Activated CD4-positive, alpha-beta memory T cell treated with anti-CD3 and anti-CD28 coated beads for 36 hours (primary cell): ENCODE measurements at regions not wholly inside any gene's neighbourhood (a gene's known extent, or its start where the extent isn't known, plus 50 kb on each side); places are given as distances from the start of the nearest gene placed in this dataset.

Experiments
- CTCF ChIA-PET: fragments of 350-600 bp; sonication (Branson Sonifier 250); formaldehyde crosslinking; loops from one replicate; lab custom pipeline; 2021; ENCODE audit warnings: antibody characterized with exemption, inconsistent platforms; lab: Charles Lee
- POLR2A ChIA-PET: fragments of 350-600 bp; sonication (Branson Sonifier 250); formaldehyde crosslinking; loops from one replicate; lab custom pipeline; 2021; ENCODE audit warnings: antibody characterized with exemption; lab: Charles Lee
- DNase-seq: peaks from one replicate; pipeline ENCODE4 v3.0.0-alpha.2; 2020
- H3K27ac Mint-ChIP-seq: one replicate; pipeline ENCODE4 v1.8.0; 2021; ENCODE audit warnings: mixed read lengths
- H3K27me3 Mint-ChIP-seq: one replicate; pipeline ENCODE4 v1.8.0; 2021; ENCODE audit warnings: mixed read lengths
- H3K36me3 Mint-ChIP-seq: one replicate; pipeline ENCODE4 v1.8.0; 2021; ENCODE audit warnings: mixed read lengths
- H3K4me1 Mint-ChIP-seq: one replicate; pipeline ENCODE4 v1.8.0; 2021; ENCODE audit warnings: low read depth, mixed read lengths
- H3K4me3 Mint-ChIP-seq: one replicate; pipeline ENCODE4 v1.8.0; 2021; ENCODE audit warnings: mild to moderate bottlenecking, mixed read lengths
- H3K9me3 Mint-ChIP-seq: one replicate; pipeline ENCODE4 v1.8.0; 2021; ENCODE audit warnings: mixed read lengths
- intact Hi-C: fragments of 100-400 bp; cut with micrococcal nuclease; formaldehyde crosslinking; loops from one replicate; pipeline ENCODE4 v1.15.1; 2023

DNA sequence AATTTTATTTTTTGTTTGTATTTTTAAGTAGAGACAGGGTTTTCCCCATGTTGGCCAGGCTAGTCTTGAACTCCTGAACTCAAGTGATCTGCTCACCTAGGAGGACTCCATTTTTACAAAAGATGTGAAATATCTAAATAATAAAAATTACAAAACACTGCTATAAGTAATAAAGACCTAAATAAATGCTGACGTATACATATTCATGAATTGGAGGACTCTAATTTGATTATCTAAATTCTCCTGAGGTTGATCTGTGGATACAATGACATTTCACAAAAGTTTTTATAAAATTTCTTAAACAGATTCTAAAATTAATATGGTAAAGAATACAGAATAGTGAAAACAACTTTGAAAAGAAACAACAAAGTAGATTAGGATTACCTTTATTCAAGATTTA is 1224.0 kb downstream of the SLC16A7 start:
- Mint-ChIP-seq H3K27me3 (no peaks in the 10 kb centered on the region), H3K4me3 (no peak overlapping the region), H3K4me1 (no peaks in the 10 kb centered on the region), H3K9me3 (peaks cover 11% of the 10 kb centered on the region), H3K36me3 (no peaks in the 10 kb centered on the region), H3K27ac (no peak overlapping the region)
- CTCF ChIA-PET: no interaction called here
- intact Hi-C loops: no loop called here
- no peak for DNase-seq
- POLR2A ChIA-PET: interaction anchor here (0.6 kb wide), 1 partner anchor 486 kb away, joined by 3 read pairs; no protein-coding TSS in a partner anchor

DNA sequence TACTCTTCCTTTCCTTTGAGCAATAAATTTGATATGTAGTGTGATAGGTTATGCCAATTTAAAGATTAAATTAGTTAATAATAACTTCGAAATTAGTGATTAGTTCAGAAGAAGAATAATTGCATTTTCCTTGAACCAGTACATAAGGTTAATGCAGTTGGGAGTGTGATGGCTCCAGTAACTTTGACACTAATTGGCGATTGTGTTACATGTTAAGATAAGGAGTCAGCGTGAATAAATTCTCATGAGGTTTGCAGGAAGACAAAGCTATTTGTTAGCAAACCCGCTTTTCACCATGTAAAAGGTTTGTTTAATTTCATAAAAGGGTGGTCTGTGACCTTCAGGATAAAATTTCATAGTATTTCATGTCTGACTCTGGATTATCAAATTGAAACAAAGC is 1226.8 kb downstream of the SLC16A7 start:
- CTCF ChIA-PET: no interaction called here
- Mint-ChIP-seq H3K9me3 (peaks cover 11% of the 10 kb centered on the region), H3K27me3 (no peaks in the 10 kb centered on the region), H3K27ac (no peak overlapping the region), H3K4me3 (no peak overlapping the region), H3K4me1 (no peaks in the 10 kb centered on the region), H3K36me3 (no peaks in the 10 kb centered on the region)
- no peak for DNase-seq
- POLR2A ChIA-PET: no interaction called here
- intact Hi-C loops: no loop called here

DNA sequence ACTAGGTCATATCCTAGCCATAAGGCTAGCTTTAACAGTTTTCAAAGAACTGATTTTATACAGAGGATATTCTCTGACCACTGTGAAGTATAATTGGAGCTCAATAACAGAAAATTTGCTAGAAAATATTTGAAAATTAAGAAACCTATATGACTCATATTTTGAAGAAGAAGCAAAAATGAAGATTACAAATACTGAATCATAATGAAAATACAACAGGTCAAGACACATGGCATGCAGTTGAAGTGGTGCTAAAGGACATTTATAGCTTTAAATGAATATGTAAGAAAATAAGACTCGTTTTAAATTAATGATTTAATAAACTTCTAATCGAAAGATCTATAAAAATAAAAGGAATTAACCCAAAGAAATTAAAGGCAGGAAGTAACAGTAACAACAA is 1234.6 kb downstream of the SLC16A7 start:
- POLR2A ChIA-PET: no interaction called here
- intact Hi-C loops: no loop called here
- H3K9me3 Mint-ChIP-seq: no peaks in the 10 kb centered on the region
- H3K4me1 Mint-ChIP-seq: no peaks in the 10 kb centered on the region
- no peaks in the 10 kb centered on the region for H3K27me3 Mint-ChIP-seq
- no peak overlapping the region for H3K4me3 Mint-ChIP-seq
- DNase-seq: no peak
- CTCF ChIA-PET: no interaction called here
- no peaks in the 10 kb centered on the region for H3K36me3 Mint-ChIP-seq
- no peak overlapping the region for H3K27ac Mint-ChIP-seq

DNA sequence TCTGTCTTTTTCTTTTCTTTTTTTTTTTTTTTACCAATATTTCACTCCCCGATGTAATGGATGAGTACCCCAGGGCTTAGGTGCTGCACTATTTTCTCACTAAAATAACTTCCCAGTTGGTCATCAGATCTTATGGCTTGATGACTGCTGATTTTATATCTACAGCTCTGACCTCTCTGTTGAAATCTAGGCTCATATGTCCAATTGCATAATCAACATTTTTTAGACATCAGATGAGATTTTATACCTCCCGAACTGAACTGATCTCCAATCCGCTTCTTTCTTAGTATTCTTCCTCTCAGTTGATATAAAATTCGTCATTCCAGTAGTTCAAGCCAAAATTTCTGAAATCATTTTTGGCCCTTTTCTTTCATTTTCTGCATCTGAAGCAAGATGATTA is 1236.5 kb downstream of the SLC16A7 start:
- Mint-ChIP-seq H3K27me3 (no peaks in the 10 kb centered on the region), H3K27ac (no peak overlapping the region), H3K4me3 (no peak overlapping the region), H3K4me1 (no peaks in the 10 kb centered on the region), H3K36me3 (no peaks in the 10 kb centered on the region), H3K9me3 (peaks cover 2% of the 10 kb centered on the region)
- intact Hi-C loops: no loop called here
- CTCF ChIA-PET: no interaction called here
- POLR2A ChIA-PET: no interaction called here
- DNase-seq: no peak

DNA sequence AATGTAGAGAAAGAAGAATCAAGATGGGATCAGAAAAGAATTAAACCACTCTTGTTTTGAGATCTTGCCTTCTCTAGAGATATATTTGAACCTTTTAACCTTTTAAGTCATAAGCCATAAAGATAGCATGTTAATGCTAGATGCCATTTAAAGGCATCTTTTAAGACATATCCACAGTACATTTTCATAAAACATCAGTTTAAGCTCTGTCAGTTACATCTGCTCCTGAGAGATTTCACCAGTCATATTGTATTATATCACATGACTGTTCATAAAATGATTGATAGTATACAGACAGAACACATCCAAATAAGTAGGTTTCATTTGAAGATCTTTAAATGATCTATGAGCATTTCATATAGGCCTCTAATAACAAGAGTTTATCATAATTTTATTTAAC is 1238.5 kb downstream of the SLC16A7 start:
- Mint-ChIP-seq H3K27me3 (no peaks in the 10 kb centered on the region), H3K9me3 (peaks cover 2% of the 10 kb centered on the region), H3K36me3 (no peaks in the 10 kb centered on the region), H3K4me1 (no peaks in the 10 kb centered on the region), H3K27ac (no peak overlapping the region), H3K4me3 (no peak overlapping the region)
- CTCF ChIA-PET: no interaction called here
- intact Hi-C loops: no loop called here
- POLR2A ChIA-PET: no interaction called here
- DNase-seq: no peak

DNA sequence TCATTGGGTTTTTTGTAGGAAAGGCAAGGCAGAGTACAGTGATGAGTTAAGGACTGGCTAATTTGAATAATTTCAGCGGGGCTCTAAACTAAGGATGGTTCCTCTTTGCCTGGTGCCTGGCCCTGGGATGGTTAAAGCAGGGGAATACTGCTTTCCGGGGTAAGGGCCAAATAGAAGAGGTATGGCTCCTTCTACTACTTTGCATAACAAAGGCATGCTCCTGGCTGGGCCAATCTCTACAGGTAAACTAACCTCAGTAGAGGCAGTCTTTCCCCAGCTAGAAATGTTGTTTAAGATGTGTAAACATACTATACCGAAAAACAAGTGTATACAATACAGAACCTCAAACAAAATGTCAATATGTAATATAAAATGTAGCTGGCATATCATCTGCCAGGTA is 1239.0 kb downstream of the SLC16A7 start:
- Mint-ChIP-seq H3K4me1 (no peaks in the 10 kb centered on the region), H3K27ac (no peak overlapping the region), H3K36me3 (no peaks in the 10 kb centered on the region), H3K9me3 (peaks cover 2% of the 10 kb centered on the region), H3K27me3 (no peaks in the 10 kb centered on the region), H3K4me3 (no peak overlapping the region)
- ChIA-PET CTCF (no interaction called here), POLR2A (no interaction called here)
- DNase-seq: no peak
- intact Hi-C loops: no loop called here

DNA sequence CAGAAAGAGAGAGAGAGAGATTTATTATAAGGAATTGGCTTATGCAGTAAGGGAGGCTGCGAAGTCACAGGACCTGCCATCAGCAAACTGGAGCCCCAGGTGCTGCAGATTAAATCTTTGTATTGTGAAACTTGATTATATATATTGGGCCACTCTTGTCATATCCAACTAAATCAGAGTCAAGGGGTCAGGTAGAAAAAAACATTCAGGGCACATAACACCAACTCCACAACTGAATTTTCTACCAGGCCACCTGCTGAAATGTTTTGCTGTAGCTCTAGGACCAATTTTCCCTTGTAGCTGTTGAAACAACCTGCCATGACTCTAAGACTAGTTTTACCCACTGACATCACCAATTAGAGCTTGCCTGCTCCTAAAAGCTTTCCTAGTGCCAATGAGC is 1240.8 kb downstream of the SLC16A7 start:
- H3K9me3 Mint-ChIP-seq: peaks cover 2% of the 10 kb centered on the region
- no peak for DNase-seq
- no peak overlapping the region for H3K4me3 Mint-ChIP-seq
- no peaks in the 10 kb centered on the region for H3K36me3 Mint-ChIP-seq
- POLR2A ChIA-PET: no interaction called here
- CTCF ChIA-PET: no interaction called here
- intact Hi-C loops: no loop called here
- no peaks in the 10 kb centered on the region for H3K4me1 Mint-ChIP-seq
- H3K27ac Mint-ChIP-seq: no peak overlapping the region
- no peaks in the 10 kb centered on the region for H3K27me3 Mint-ChIP-seq

DNA sequence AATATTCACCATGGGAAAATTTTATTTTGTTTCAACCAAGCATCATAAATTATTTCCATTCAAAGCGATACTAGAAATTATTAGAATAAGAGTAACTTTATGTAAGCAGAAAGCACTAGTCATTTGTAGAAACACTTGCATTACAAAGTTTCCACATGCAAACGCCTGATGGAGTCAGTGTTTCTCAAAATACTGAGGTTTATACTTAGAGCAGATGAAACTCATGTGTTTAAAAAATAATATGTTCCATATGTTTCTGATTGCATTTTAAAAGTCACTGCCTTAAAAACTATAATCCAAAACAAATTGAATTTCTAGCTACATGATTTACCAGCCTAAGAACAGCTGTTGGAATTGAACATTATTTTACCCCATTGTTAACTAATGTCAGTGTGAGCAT is 1246.4 kb downstream of the SLC16A7 start:
- Mint-ChIP-seq H3K27ac (no peak overlapping the region), H3K9me3 (no peaks in the 10 kb centered on the region), H3K27me3 (no peaks in the 10 kb centered on the region), H3K4me3 (no peak overlapping the region), H3K36me3 (no peaks in the 10 kb centered on the region), H3K4me1 (no peaks in the 10 kb centered on the region)
- no peak for DNase-seq
- ChIA-PET POLR2A (no interaction called here), CTCF (no interaction called here)
- intact Hi-C loops: no loop called here

DNA sequence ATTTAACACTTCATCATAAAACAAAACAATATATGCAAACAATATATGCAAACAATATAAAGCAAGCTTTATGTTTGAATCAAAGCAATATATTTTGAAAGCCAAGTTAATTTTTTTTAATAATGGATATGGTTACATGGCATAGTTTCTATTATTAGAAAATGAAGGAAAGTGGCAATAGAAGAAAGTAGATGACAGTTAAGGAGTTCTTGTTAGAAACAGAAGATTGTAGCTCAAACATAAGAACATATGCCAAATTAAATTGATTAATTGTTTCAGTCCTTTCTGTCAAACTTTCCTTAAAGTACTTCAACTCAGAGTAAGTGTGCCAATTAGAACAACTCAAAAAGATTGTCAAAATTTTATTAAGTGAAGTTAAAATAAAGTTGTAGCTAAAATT is 1248.3 kb downstream of the SLC16A7 start:
- Mint-ChIP-seq H3K36me3 (no peaks in the 10 kb centered on the region), H3K4me3 (no peak overlapping the region), H3K27ac (no peak overlapping the region), H3K27me3 (no peaks in the 10 kb centered on the region), H3K4me1 (no peaks in the 10 kb centered on the region), H3K9me3 (no peaks in the 10 kb centered on the region)
- ChIA-PET POLR2A (no interaction called here), CTCF (no interaction called here)
- no peak for DNase-seq
- intact Hi-C loops: no loop called here

DNA sequence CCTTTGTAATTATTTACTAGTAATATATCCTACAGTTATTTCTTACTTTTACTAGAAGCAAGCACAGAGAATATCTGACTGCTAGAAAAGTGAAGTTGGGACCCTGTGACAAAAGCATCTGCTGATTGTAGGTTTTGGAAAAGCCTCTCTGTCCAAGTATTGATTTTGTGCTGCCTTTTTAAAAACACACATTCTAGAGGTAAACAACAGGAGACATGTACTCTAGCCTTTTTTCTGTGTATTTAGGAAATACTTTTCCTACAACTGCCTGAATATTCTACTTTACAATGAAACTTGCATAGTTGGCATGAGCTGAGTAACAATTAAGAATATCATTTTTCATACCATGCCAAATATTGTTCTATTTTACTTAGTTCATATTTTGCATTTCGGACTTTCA is 1249.0 kb downstream of the SLC16A7 start:
- Mint-ChIP-seq H3K27me3 (no peaks in the 10 kb centered on the region), H3K27ac (no peak overlapping the region), H3K4me1 (no peaks in the 10 kb centered on the region), H3K36me3 (no peaks in the 10 kb centered on the region), H3K4me3 (no peak overlapping the region), H3K9me3 (no peaks in the 10 kb centered on the region)
- no peak for DNase-seq
- intact Hi-C loops: no loop called here
- ChIA-PET CTCF (no interaction called here), POLR2A (no interaction called here)

DNA sequence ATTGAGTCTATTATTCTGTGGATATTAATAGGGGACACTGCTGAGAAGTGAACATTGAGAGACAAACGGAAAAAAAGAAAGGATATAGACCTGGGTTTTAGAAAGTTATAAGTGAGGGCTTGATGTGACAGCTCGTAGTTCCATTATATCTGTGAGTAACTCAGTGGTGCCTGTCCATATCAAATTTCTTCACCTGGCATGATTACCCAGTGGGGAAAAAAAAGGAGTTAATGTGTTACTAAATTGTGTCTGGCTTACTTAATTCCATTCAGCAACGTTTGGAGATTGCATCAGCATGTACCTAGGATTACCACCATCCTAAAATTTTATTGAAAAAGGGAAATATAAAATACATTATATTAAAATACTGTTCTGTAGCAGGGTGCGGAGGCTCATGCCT is 1249.9 kb downstream of the SLC16A7 start:
- CTCF ChIA-PET: no interaction called here
- H3K27ac Mint-ChIP-seq: no peak overlapping the region
- no peak overlapping the region for H3K4me3 Mint-ChIP-seq
- no peaks in the 10 kb centered on the region for H3K9me3 Mint-ChIP-seq
- no peak for DNase-seq
- POLR2A ChIA-PET: no interaction called here
- H3K36me3 Mint-ChIP-seq: no peaks in the 10 kb centered on the region
- no peaks in the 10 kb centered on the region for H3K27me3 Mint-ChIP-seq
- no peaks in the 10 kb centered on the region for H3K4me1 Mint-ChIP-seq
- intact Hi-C loops: no loop called here

DNA sequence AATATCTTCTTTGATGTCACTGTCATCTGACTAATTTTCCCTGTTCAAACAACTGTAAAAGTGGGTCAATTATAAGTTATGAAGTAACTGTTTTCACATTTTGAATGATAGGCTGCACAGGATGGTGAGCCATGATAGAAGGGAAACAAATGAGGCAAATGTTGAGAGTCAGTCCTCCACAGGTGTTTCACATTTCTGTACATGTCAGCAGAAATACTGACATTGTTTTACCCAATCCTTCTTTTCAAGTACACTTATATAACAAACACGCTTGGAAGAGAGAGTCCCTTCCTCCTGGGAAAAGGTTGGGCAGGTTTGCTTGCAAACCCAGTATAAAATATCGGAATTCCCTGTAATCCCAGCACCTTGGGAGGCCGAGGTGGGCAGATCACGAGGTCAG is 1251.5 kb downstream of the SLC16A7 start:
- Mint-ChIP-seq H3K4me1 (no peaks in the 10 kb centered on the region), H3K4me3 (no peak overlapping the region), H3K36me3 (no peaks in the 10 kb centered on the region), H3K27me3 (no peaks in the 10 kb centered on the region), H3K27ac (no peak overlapping the region), H3K9me3 (no peaks in the 10 kb centered on the region)
- DNase-seq: no peak
- POLR2A ChIA-PET: no interaction called here
- CTCF ChIA-PET: no interaction called here
- intact Hi-C loops: no loop called here

DNA sequence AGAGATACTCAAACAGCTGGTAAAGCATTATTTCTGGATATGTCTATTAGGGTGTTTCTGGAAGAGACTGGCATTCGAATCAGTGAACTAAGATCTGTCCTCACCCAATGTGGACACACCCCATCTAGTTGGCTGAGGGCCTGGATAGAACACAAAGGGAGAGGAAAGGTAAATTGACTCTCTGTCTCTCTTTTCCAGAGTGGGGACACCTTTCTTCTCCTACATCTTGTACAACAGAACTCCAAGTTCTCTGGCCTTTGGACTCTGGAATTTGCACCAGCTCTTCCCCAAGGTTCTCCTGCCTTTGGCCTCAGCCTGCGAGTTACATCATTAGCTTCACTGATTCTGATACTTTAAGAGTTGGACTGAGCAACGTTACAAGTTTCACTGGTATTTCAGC is 1253.9 kb downstream of the SLC16A7 start:
- H3K4me1 Mint-ChIP-seq: no peaks in the 10 kb centered on the region
- ChIA-PET CTCF (no interaction called here), POLR2A (no interaction called here)
- DNase-seq: no peak
- peaks cover 1% of the 10 kb centered on the region for H3K9me3 Mint-ChIP-seq
- no peaks in the 10 kb centered on the region for H3K27me3 Mint-ChIP-seq
- no peak overlapping the region for H3K4me3 Mint-ChIP-seq
- intact Hi-C loops: no loop called here
- no peak overlapping the region for H3K27ac Mint-ChIP-seq
- H3K36me3 Mint-ChIP-seq: no peaks in the 10 kb centered on the region

DNA sequence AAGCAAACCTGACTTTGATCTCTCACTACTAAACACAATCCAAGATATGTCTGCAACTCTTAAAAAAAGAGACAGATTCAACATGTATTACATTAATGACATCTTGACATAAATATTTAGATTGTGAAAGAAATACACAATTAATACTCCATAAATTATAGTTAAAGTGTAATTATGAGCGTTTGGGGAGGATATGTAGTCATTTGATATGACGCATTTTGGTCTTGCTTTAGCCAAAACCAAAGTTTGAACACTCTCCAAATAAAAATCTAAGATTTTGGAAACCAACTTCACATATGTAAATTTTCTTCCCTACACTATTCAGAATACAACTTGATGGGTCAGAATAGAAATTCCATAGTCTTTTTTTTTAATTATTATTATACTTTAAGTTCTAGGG is 1257.6 kb downstream of the SLC16A7 start:
- no peak for DNase-seq
- POLR2A ChIA-PET: no interaction called here
- Mint-ChIP-seq H3K4me3 (no peak overlapping the region), H3K27ac (no peak overlapping the region), H3K36me3 (no peaks in the 10 kb centered on the region), H3K27me3 (no peaks in the 10 kb centered on the region), H3K4me1 (no peaks in the 10 kb centered on the region), H3K9me3 (peaks cover 7% of the 10 kb centered on the region)
- intact Hi-C loops: no loop called here
- CTCF ChIA-PET: no interaction called here
